ENCODE measurements at regions not wholly inside any gene's neighbourhood (a gene's known extent, or its start where the extent isn't known, plus 50 kb on each side); places are given as distances from the start of the nearest gene placed in this dataset.

DNA sequence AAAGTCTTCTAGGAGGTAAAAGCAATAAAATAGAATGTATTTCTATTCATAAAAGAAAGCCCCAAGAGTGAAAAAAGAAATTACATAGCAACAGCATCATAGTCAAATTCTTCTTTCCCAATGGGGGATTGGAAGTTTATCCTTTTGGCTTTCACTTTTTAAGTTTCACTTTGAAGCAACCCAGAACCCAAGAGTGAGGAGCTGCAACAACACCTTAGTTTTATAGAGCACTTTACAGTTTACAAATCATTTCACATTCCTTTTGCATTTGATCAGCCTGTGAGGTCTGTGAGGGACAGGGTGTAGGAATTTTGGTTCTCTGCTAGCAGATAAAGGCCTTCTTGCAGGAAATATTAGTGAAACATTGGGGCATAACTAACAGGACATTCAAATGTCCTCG, 112.0 kb upstream of the NDP start:
- DNase-seq (no peak), ATAC-seq (ENCODE audit: low FRiP score in 2 of 2) (no peak)
- H3K4me1 ChIP-seq: no peaks in the 10 kb centered on the region

DNA sequence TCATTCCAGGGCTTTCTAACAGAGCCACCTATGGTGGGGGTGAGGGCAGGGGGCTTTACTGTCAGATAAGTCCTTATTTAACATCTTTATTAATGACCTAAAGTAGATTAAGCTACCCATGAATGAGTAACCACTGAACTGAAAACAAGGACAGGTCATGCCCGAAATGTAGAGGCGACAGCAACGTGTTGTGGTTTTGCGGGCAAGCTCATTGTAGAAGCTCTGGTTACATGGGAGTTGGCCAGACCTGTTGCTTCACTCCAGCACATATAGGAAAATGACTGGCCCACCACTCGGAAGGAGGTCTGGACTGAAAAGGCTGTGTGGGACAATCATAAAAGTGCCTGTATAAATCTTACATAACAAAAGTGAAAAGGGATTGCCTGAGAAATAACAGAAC, 109.6 kb upstream of the NDP start:
- Histone ChIP-seq H3K27me3 (no peaks in the 10 kb centered on the region), H3K4me3 (no peak overlapping the region), H3K4me1 (no peaks in the 10 kb centered on the region), H3K36me3 (no peaks in the 10 kb centered on the region), H3K27ac (no peak overlapping the region), H3K9me3 (peaks cover 0 to 6% (median 0%) of the 10 kb centered on the region in 4 donors)
- DNase-seq (no peak), ATAC-seq (ENCODE audit: low FRiP score in 2 of 2) (no peak)
- WGBS, 2 donors: 91 to 93% methylated on average over 5 of the region's 5 CpGs
- TF ChIP-seq, protein P1, sequence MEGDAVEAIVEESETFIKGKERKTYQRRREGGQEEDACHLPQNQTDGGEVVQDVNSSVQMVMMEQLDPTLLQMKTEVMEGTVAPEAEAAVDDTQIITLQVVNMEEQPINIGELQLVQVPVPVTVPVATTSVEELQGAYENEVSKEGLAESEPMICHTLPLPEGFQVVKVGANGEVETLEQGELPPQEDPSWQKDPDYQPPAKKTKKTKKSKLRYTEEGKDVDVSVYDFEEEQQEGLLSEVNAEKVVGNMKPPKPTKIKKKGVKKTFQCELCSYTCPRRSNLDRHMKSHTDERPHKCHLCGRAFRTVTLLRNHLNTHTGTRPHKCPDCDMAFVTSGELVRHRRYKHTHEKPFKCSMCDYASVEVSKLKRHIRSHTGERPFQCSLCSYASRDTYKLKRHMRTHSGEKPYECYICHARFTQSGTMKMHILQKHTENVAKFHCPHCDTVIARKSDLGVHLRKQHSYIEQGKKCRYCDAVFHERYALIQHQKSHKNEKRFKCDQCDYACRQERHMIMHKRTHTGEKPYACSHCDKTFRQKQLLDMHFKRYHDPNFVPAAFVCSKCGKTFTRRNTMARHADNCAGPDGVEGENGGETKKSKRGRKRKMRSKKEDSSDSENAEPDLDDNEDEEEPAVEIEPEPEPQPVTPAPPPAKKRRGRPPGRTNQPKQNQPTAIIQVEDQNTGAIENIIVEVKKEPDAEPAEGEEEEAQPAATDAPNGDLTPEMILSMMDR (IDR thresholded peaks at IDR 0.05): no peak
- no peak for TF ChIP-seq POLR2A (IDR thresholded peaks at IDR 0.05)
- TF ChIP-seq EP300 (IDR thresholded peaks at IDR 0.05): no peak
- TF ChIP-seq POLR2AphosphoS5 (IDR thresholded peaks at IDR 0.05): no peak

More for the DNA sequence above, 112.0 kb upstream of the NDP start:
- H3K36me3 ChIP-seq: no peaks in the 10 kb centered on the region
- 44 to 50% methylated on average over 1 of the region's 1 CpG for whole genome bisulfite sequencing, 2 donors
- no peak overlapping the region for H3K4me3 ChIP-seq
- H3K27me3 ChIP-seq: no peaks in the 10 kb centered on the region
- H3K9me3 ChIP-seq: no peaks in the 10 kb centered on the region
- TF ChIP-seq EP300 (IDR thresholded peaks at IDR 0.05): no peak
- TF ChIP-seq, protein P1 (IDR thresholded peaks at IDR 0.05): no peak
- TF ChIP-seq POLR2AphosphoS5 (IDR thresholded peaks at IDR 0.05): no peak
- TF ChIP-seq POLR2A (IDR thresholded peaks at IDR 0.05): no peak
- H3K27ac ChIP-seq: no peak overlapping the region

DNA sequence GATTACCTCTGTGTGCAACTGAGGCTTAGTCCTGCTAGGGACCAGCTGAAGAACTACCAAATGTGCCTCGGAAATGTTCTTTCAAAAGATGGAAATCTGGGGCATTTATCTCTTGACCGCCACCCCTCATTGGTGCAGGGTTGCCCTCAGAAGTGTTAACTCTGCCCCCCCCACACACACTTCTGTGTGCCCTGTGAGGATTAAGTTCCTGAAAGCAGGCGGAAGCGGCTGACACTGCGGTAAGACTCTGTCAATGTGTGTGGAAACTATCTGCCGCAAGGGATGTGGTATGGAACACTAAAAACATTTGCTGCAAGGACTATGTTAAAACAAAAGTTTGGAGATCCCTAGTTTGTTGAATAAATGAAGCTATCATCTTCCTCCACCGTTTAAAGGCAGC, 106.9 kb upstream of the NDP start:
- Histone ChIP-seq H3K4me3 (no peak overlapping the region), H3K9me3 (peaks cover 0 to 6% (median 0%) of the 10 kb centered on the region in 4 donors), H3K27ac (no peak overlapping the region), H3K36me3 (no peaks in the 10 kb centered on the region), H3K4me1 (no peaks in the 10 kb centered on the region), H3K27me3 (no peaks in the 10 kb centered on the region)
- TF ChIP-seq POLR2A (IDR thresholded peaks at IDR 0.05): no peak
- TF ChIP-seq EP300 (IDR thresholded peaks at IDR 0.05): no peak
- TF ChIP-seq, protein P1 (IDR thresholded peaks at IDR 0.05): no peak
- TF ChIP-seq POLR2AphosphoS5 (IDR thresholded peaks at IDR 0.05): no peak
- no peak for DNase-seq
- 91 to 96% methylated on average over 7 of the region's 7 CpGs for WGBS, 2 donors
- ATAC-seq (ENCODE audit: low FRiP score in 2 of 2): no peak

DNA sequence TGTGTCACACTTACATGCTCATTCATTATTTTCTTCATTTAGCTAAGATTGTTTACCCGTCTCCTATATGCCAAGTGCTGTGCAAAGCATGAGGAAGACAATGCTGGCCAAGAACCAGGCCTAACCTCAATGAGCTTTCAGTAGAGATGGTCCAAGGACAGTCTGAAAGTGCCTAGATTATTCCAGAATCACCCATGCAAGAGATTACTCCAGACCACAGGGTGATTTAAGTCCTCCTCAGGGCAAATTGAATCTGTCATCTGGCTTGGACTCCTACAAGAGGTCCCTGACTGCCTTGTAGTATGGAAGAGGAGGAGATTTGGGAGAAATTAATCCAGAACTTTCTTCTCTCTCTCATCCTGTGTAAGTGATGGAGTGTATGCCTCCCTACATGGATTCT, 99.4 kb upstream of the NDP start:
- no peak for DNase-seq
- H3K9me3 ChIP-seq: no peaks in the 10 kb centered on the region
- WGBS, 2 donors: 75% methylated on average over 1 of the region's 1 CpG; no CpG with 5 or more reads in 1 of the 2 donors
- H3K27me3 ChIP-seq: no peaks in the 10 kb centered on the region
- H3K36me3 ChIP-seq: no peaks in the 10 kb centered on the region
- TF ChIP-seq, protein P1 (IDR thresholded peaks at IDR 0.05): no peak
- TF ChIP-seq POLR2A (IDR thresholded peaks at IDR 0.05) (no peak), POLR2AphosphoS5 (IDR thresholded peaks at IDR 0.05) (no peak), EP300 (IDR thresholded peaks at IDR 0.05) (no peak)
- ATAC-seq (ENCODE audit: low FRiP score in 2 of 2): no peak
- H3K4me1 ChIP-seq: no peaks in the 10 kb centered on the region
- H3K27ac ChIP-seq: no peak overlapping the region
- H3K4me3 ChIP-seq: no peak overlapping the region

DNA sequence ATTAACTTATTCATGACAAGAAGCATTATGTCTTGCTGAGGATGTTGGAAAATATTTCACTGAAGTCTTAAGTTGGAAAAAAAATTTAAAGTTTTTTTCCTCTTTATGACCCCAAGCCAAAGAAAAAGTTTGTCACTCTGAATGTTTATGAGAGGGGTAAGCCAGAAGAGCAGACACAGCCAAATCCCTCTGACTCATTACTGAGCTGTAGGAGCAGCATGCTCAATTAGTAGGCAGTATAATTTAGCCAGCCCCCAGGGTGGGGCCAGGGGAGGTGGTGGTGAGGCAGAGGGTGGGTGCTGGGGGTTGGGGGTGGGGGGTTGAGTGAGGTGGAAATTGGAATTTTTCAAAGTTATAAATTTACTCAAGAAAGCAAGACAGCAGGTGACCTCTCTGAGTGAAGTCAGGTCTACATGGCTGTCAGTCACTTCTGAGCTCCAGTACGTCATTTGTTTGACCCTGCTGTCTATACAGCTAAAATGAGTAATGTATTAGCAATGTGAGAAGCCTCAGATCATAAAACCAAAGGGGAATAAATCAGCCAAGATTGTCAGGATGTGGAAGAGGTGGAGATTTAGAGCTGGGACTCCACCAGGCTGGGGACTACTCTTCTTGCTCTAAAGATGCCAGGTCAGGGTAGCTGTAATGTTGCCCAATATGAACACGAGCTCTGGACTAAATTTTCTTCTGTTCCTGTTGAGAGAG, 98.8 kb upstream of the NDP start:
- no peaks in the 10 kb centered on the region for H3K4me1 ChIP-seq
- ATAC-seq (ENCODE audit: low FRiP score in 2 of 2) (no peak), DNase-seq (no peak)
- H3K4me3 ChIP-seq: no peak overlapping the region
- H3K9me3 ChIP-seq: no peaks in the 10 kb centered on the region
- TF ChIP-seq, protein P1 (IDR thresholded peaks at IDR 0.05): no peak
- no peak for TF ChIP-seq EP300 (IDR thresholded peaks at IDR 0.05)
- no peak for TF ChIP-seq POLR2A (IDR thresholded peaks at IDR 0.05)
- TF ChIP-seq POLR2AphosphoS5 (IDR thresholded peaks at IDR 0.05): no peak
- no peaks in the 10 kb centered on the region for H3K36me3 ChIP-seq
- WGBS, 2 donors: 61 to 76% methylated on average over 2 of the region's 2 CpGs
- H3K27me3 ChIP-seq: no peaks in the 10 kb centered on the region
- no peak overlapping the region for H3K27ac ChIP-seq

Measured in upper lobe of left lung (tissue), 6 donors.